Liver (tissue), 2 donors: ENCODE measurements at regions not wholly inside any gene's neighbourhood (a gene's known extent, or its start where the extent isn't known, plus 50 kb on each side); places are given as distances from the start of the nearest gene placed in this dataset.

Experiments used
- CTCF ChIP-seq: fragments of 150-350 bp; IDR thresholded peaks from 2 replicates; pipeline ENCODE4 v1.5.1; 2017; ENCODE audit warnings: improper control_type of control experiment, low read depth, low read length; ENCODE audit not compliant: missing input control
- REST ChIP-seq: IDR thresholded peaks from 2 replicates; pipeline ENCODE4 v1.6.1; 2016; ENCODE audit warnings: antibody characterized with exemption, mild to moderate bottlenecking
- donor health status: healthy.

- TF ChIP-seq CTCF (no peak), REST (no peak)
Measured at GRCh38 chr3:167929968-167930367, 165.8 kb downstream of the GOLIM4 start.
